CD4-positive, alpha-beta memory T cell (primary cell): ENCODE measurements at regions not wholly inside any gene's neighbourhood (a gene's known extent, or its start where the extent isn't known, plus 50 kb on each side); places are given as distances from the start of the nearest gene placed in this dataset.

Experiments used
- CTCF ChIA-PET: fragments of 350-600 bp; sonication (Branson Sonifier 250); formaldehyde crosslinking; loops from one replicate; lab custom pipeline; 2021; ENCODE audit warnings: inconsistent platforms; ENCODE audit not compliant: partially characterized antibody; lab: Charles Lee
- POLR2A ChIA-PET: fragments of 350-600 bp; sonication (Branson Sonifier 250); formaldehyde crosslinking; loops from one replicate; lab custom pipeline; 2021; ENCODE audit not compliant: partially characterized antibody; lab: Charles Lee
- DNase-seq, 5 donors: peaks; one replicate each; pipeline versions ENCODE4 v3.0.0 to v3.0.0-alpha.2; 2020 to 2022; ENCODE audit warnings: mixed read lengths in 1 of 5
- H3K27ac ChIP-seq: one replicate; pipeline ENCODE4 v1.7.0; 2013; ENCODE audit warnings: low read depth, low read length
- H3K27me3 ChIP-seq: 2 replicates; pipeline ENCODE4 v1.7.0; 2013; ENCODE audit warnings: mild to moderate bottlenecking, low read length, moderate library complexity; ENCODE audit not compliant: insufficient read depth
- H3K36me3 ChIP-seq: 2 replicates; pipeline ENCODE4 v1.7.0; 2013; ENCODE audit warnings: mild to moderate bottlenecking, low read length, moderate library complexity; ENCODE audit not compliant: insufficient read depth
- H3K4me1 ChIP-seq: 2 replicates; pipeline ENCODE4 v1.7.0; 2013; ENCODE audit warnings: mild to moderate bottlenecking, low read length, moderate library complexity; ENCODE audit not compliant: insufficient read depth
- H3K4me3 ChIP-seq, 2 donors: one replicate each; pipeline ENCODE4 v1.7.0; 2013; ENCODE audit warnings: low read length in 2 of 2, mild to moderate bottlenecking in 1 of 2
- H3K9me3 ChIP-seq, 2 donors: one replicate each; pipeline ENCODE4 v1.7.0; 2013; ENCODE audit warnings: low read length in 2 of 2, control low read depth in 1 of 2; ENCODE audit not compliant: control insufficient read depth in 1 of 2
- H3K27ac Mint-ChIP-seq, 7 donors: one replicate each; pipeline ENCODE4 v1.8.0; 2020 to 2021; ENCODE audit warnings: mixed read lengths in 7 of 7, mild to moderate bottlenecking in 6 of 7, inconsistent platforms in 3 of 7, moderate library complexity in 3 of 7
- H3K27me3 Mint-ChIP-seq, 2 donors: one replicate each; pipeline ENCODE4 v1.8.0; 2020 to 2021; ENCODE audit warnings: mixed read lengths in 2 of 2
- H3K36me3 Mint-ChIP-seq, 2 donors: one replicate each; pipeline ENCODE4 v1.8.0; 2020 to 2021; ENCODE audit warnings: mixed read lengths in 2 of 2, inconsistent platforms in 1 of 2, mild to moderate bottlenecking in 1 of 2
- H3K4me1 Mint-ChIP-seq, 4 donors: one replicate each; pipeline ENCODE4 v1.8.0; 2020 to 2021; ENCODE audit warnings: mixed read lengths in 4 of 4, mild to moderate bottlenecking in 1 of 4
- H3K4me3 Mint-ChIP-seq, 8 donors: one replicate each; pipeline ENCODE4 v1.8.0; 2020 to 2021; ENCODE audit warnings: mixed read lengths in 8 of 8, mild to moderate bottlenecking in 7 of 8, moderate library complexity in 6 of 8, inconsistent platforms in 3 of 8
- H3K9me3 Mint-ChIP-seq, 8 donors: one replicate each; pipeline ENCODE4 v1.8.0; 2020 to 2021; ENCODE audit warnings: mixed read lengths in 8 of 8, mild to moderate bottlenecking in 5 of 8, inconsistent platforms in 3 of 8, moderate library complexity in 1 of 8
- intact Hi-C: fragments of 100-400 bp; cut with micrococcal nuclease; formaldehyde crosslinking; loops from one replicate; pipeline ENCODE4 v1.15.1; 2023

DNA sequence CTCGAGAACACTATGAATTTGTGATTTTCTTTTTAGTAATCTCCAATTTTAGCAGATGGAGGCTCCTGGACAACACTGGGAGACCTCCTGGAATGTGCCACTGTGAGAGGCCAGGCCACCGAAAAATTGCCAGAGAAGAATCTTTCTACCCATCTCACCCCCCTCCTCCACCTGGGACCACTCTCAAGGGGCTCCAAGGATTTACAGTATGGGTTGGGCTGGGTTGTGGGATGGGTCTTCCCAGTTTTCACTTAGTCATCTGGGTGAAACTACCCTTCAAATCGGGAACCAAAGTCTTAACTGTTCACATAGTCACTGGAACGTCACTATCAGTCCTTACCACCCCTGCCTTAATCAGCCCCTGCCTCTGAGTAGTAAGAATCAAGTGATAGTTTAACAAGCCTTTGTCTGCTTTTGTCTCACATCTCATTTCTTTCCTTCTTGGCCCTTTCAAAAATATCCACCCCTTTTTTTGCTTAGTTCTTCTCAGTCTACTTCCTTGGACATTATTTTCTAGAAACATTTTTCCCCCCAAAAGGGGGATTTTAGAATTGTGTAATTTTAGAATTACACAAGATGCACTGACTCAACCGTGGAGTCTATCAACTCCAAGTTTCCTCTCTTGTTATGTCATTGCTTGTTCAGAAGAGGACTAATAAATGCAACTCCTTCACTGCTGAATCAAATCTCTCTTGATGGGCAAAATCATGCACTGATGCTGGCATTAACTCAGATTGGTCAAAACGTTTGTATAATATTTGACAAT, 148.2 kb upstream of the MOCS1 start:
- H3K36me3 Mint-ChIP-seq: no peaks in the 10 kb centered on the region

GRCh38 chr6:40077736-40078135, 143.5 kb upstream of the MOCS1 start:
- Histone ChIP-seq H3K27ac (no peak overlapping the region), H3K4me3 (no peak overlapping the region), H3K9me3 (no peaks in the 10 kb centered on the region), H3K4me1 (no peaks in the 10 kb centered on the region), H3K27me3 (no peaks in the 10 kb centered on the region), H3K36me3 (no peaks in the 10 kb centered on the region)
- Mint-ChIP-seq H3K27ac (no peak overlapping the region), H3K4me1 (no peaks in the 10 kb centered on the region), H3K9me3 (peaks cover 0 to 4% (median under 1%) of the 10 kb centered on the region in 8 donors), H3K36me3 (no peaks in the 10 kb centered on the region), H3K4me3 (no peak overlapping the region), H3K27me3 (peaks cover 2% of the 10 kb centered on the region in 2 donors)
- intact Hi-C loops: no loop called here
- DNase-seq: no peak
- ChIA-PET POLR2A (no interaction called here), CTCF (no interaction called here)

More for the DNA sequence above, 148.2 kb upstream of the MOCS1 start:
- Mint-ChIP-seq H3K4me1 (no peaks in the 10 kb centered on the region), H3K27ac (no peak overlapping the region), H3K27me3 (peaks cover 0 to 2% of the 10 kb centered on the region in 2 donors), H3K4me3 (no peak overlapping the region), H3K9me3 (peaks cover 0 to 4% (median 0%) of the 10 kb centered on the region in 8 donors)
- Histone ChIP-seq H3K36me3 (no peaks in the 10 kb centered on the region), H3K27me3 (no peaks in the 10 kb centered on the region), H3K4me1 (no peaks in the 10 kb centered on the region), H3K27ac (no peak overlapping the region), H3K4me3 (no peak overlapping the region), H3K9me3 (no peaks in the 10 kb centered on the region)
- ChIA-PET CTCF (no interaction called here), POLR2A (no interaction called here)
- intact Hi-C loops: no loop called here
- no peak for DNase-seq

- no peaks in the 10 kb centered on the region for H3K4me1 Mint-ChIP-seq
- H3K4me3 ChIP-seq: no peak overlapping the region
- peaks cover 0 to 3% (median under 1%) of the 10 kb centered on the region in 8 donors for H3K9me3 Mint-ChIP-seq
- peaks cover 2% of the 10 kb centered on the region in 2 donors for H3K27me3 Mint-ChIP-seq
- no peak overlapping the region for H3K27ac Mint-ChIP-seq
- no peak for DNase-seq
- intact Hi-C loops: no loop called here
- POLR2A ChIA-PET: no interaction called here
- H3K36me3 Mint-ChIP-seq: no peaks in the 10 kb centered on the region
- H3K9me3 ChIP-seq: no peaks in the 10 kb centered on the region
- H3K36me3 ChIP-seq: no peaks in the 10 kb centered on the region
- CTCF ChIA-PET: no interaction called here
- no peak overlapping the region for H3K4me3 Mint-ChIP-seq
- no peaks in the 10 kb centered on the region for H3K27me3 ChIP-seq
- H3K4me1 ChIP-seq: no peaks in the 10 kb centered on the region
- H3K27ac ChIP-seq: no peak overlapping the region
Measured at GRCh38 chr6:40077315-40077714, 143.1 kb upstream of the MOCS1 start.

GRCh38 chr6:40075056-40075590, 140.9 kb upstream of the MOCS1 start:
- H3K9me3 Mint-ChIP-seq: peaks cover 0 to 3% (median under 1%) of the 10 kb centered on the region in 8 donors
- H3K4me3 Mint-ChIP-seq: no peak overlapping the region
- no peaks in the 10 kb centered on the region for H3K4me1 Mint-ChIP-seq
- H3K9me3 ChIP-seq: no peaks in the 10 kb centered on the region
- H3K27me3 Mint-ChIP-seq: peaks cover 2% of the 10 kb centered on the region in 2 donors
- H3K36me3 Mint-ChIP-seq: no peaks in the 10 kb centered on the region
- H3K27ac Mint-ChIP-seq: no peak overlapping the region
- H3K36me3 ChIP-seq: no peaks in the 10 kb centered on the region
- H3K27ac ChIP-seq: no peak overlapping the region
- CTCF ChIA-PET: no interaction called here
- H3K4me1 ChIP-seq: no peaks in the 10 kb centered on the region
- H3K27me3 ChIP-seq: no peaks in the 10 kb centered on the region
- H3K4me3 ChIP-seq: no peak overlapping the region
- POLR2A ChIA-PET: no interaction called here
- no peak for DNase-seq
- intact Hi-C loops: no loop called here

GRCh38 chr6:40074306-40075055, 140.2 kb upstream of the MOCS1 start:
- H3K27me3 Mint-ChIP-seq: peaks cover 2% of the 10 kb centered on the region in 2 donors
- POLR2A ChIA-PET: no interaction called here
- H3K4me3 Mint-ChIP-seq: no peak overlapping the region
- Histone ChIP-seq H3K4me3 (no peak overlapping the region), H3K9me3 (no peaks in the 10 kb centered on the region), H3K36me3 (no peaks in the 10 kb centered on the region), H3K27ac (no peak overlapping the region), H3K27me3 (no peaks in the 10 kb centered on the region), H3K4me1 (no peaks in the 10 kb centered on the region)
- H3K27ac Mint-ChIP-seq: no peak overlapping the region
- DNase-seq: no peak
- intact Hi-C loops: no loop called here
- no peaks in the 10 kb centered on the region for H3K36me3 Mint-ChIP-seq
- peaks cover 0 to 4% (median under 1%) of the 10 kb centered on the region in 8 donors for H3K9me3 Mint-ChIP-seq
- no peaks in the 10 kb centered on the region for H3K4me1 Mint-ChIP-seq
- CTCF ChIA-PET: no interaction called here

GRCh38 chr6:40066372-40066771, 132.1 kb upstream of the MOCS1 start:
- Mint-ChIP-seq H3K9me3 (peaks cover 0 to 9% (median 5%) of the 10 kb centered on the region in 8 donors), H3K36me3 (no peaks in the 10 kb centered on the region), H3K27me3 (peaks cover 0 to 1% of the 10 kb centered on the region in 2 donors), H3K4me3 (no peak overlapping the region), H3K27ac (no peak overlapping the region), H3K4me1 (no peaks in the 10 kb centered on the region)
- H3K27ac ChIP-seq: no peak overlapping the region
- DNase-seq: no peak
- ChIA-PET POLR2A (no interaction called here), CTCF (no interaction called here)
- H3K27me3 ChIP-seq: no peaks in the 10 kb centered on the region
- intact Hi-C loops: no loop called here
- H3K9me3 ChIP-seq: no peaks in the 10 kb centered on the region
- H3K4me3 ChIP-seq: no peak overlapping the region
- H3K4me1 ChIP-seq: no peaks in the 10 kb centered on the region
- H3K36me3 ChIP-seq: no peaks in the 10 kb centered on the region

GRCh38 chr6:40056865-40057264, 122.6 kb upstream of the MOCS1 start:
- peaks cover 0 to 2% of the 10 kb centered on the region in 2 donors for H3K27me3 Mint-ChIP-seq
- no peak overlapping the region for H3K4me3 Mint-ChIP-seq
- H3K9me3 ChIP-seq: no peaks in the 10 kb centered on the region
- no peaks in the 10 kb centered on the region for H3K4me1 Mint-ChIP-seq
- no peaks in the 10 kb centered on the region for H3K4me1 ChIP-seq
- ChIA-PET CTCF (no interaction called here), POLR2A (no interaction called here)
- H3K27ac ChIP-seq: no peak overlapping the region
- no peak overlapping the region for H3K4me3 ChIP-seq
- H3K36me3 Mint-ChIP-seq: no peaks in the 10 kb centered on the region
- no peak overlapping the region for H3K27ac Mint-ChIP-seq
- no peaks in the 10 kb centered on the region for H3K27me3 ChIP-seq
- peaks cover 0 to 3% (median 0%) of the 10 kb centered on the region in 8 donors for H3K9me3 Mint-ChIP-seq
- intact Hi-C loops: no loop called here
- no peaks in the 10 kb centered on the region for H3K36me3 ChIP-seq
- DNase-seq: no peak
